GF-D8 (cell line): ENCODE measurements at regions not wholly inside any gene's neighbourhood (a gene's known extent, or its start where the extent isn't known, plus 50 kb on each side); places are given as distances from the start of the nearest gene placed in this dataset.
"Not testable (repeated sequence)": the region's sequence is repeated elsewhere in the genome, so short reads cannot be mapped to it uniquely, and the experiment has no call there.

Experiments used
- DNase-seq: peaks from one replicate; lab custom pipeline; 2025; lab: John Stamatoyannopoulos, UW

GRCh38 chr1:102661481-102661880 is 446.8 kb downstream of the COL11A1 start:
- DNase-seq = no peak

- not testable (repeated sequence) for DNase-seq
Measured at GRCh38 chr1:102659876-102660483, 448.3 kb downstream of the COL11A1 start.

GRCh38 chr1:102655034-102655433 is 453.3 kb downstream of the COL11A1 start:
- DNase-seq = no peak

- no peak for DNase-seq
Measured at GRCh38 chr1:102640872-102641271, 467.4 kb downstream of the COL11A1 start.

- DNase-seq = no peak
Measured at GRCh38 chr1:102640312-102640711, 468.0 kb downstream of the COL11A1 start.

- no peak for DNase-seq
Measured at GRCh38 chr1:102631691-102632090, 476.6 kb downstream of the COL11A1 start.

GRCh38 chr1:102630041-102630440 is 478.3 kb downstream of the COL11A1 start:
- no peak for DNase-seq

GRCh38 chr1:102628109-102628613 is 480.2 kb downstream of the COL11A1 start:
- DNase-seq = no peak

GRCh38 chr1:102627145-102627544 is 481.2 kb downstream of the COL11A1 start:
- no peak for DNase-seq

GRCh38 chr1:102615896-102616295 is 492.4 kb downstream of the COL11A1 start:
- no peak for DNase-seq

- DNase-seq = no peak
Measured at GRCh38 chr1:102595106-102595505, 513.2 kb downstream of the COL11A1 start.

GRCh38 chr1:102593276-102593675 is 515.0 kb downstream of the COL11A1 start:
- DNase-seq = no peak

GRCh38 chr1:102588536-102588935 is 519.8 kb downstream of the COL11A1 start:
- DNase-seq = no peak

- DNase-seq = no peak
Measured at GRCh38 chr1:102586022-102586421, 522.3 kb downstream of the COL11A1 start.

- no peak for DNase-seq
Measured at GRCh38 chr1:102580806-102581205, 527.5 kb downstream of the COL11A1 start.

GRCh38 chr1:102578804-102579203 is 529.5 kb downstream of the COL11A1 start:
- no peak for DNase-seq

GRCh38 chr1:102572637-102573036 is 535.7 kb downstream of the COL11A1 start:
- no peak for DNase-seq

GRCh38 chr1:102566182-102566581 is 542.1 kb downstream of the COL11A1 start:
- DNase-seq = no peak

- DNase-seq = no peak
Measured at GRCh38 chr1:102562380-102562779, 545.9 kb downstream of the COL11A1 start.

- DNase-seq = no peak
Measured at GRCh38 chr1:102550729-102551384, 554.1 kb upstream of the OLFM3 start.

- DNase-seq = no peak
Measured at GRCh38 chr1:102546251-102546650, 549.5 kb upstream of the OLFM3 start.

GRCh38 chr1:102535829-102536505 is 539.2 kb upstream of the OLFM3 start:
- no peak for DNase-seq

- DNase-seq = no peak
Measured at GRCh38 chr1:102531036-102531435, 534.3 kb upstream of the OLFM3 start.
